GM19397 (cell line): ENCODE measurements at regions not wholly inside any gene's neighbourhood (a gene's known extent, or its start where the extent isn't known, plus 50 kb on each side); places are given as distances from the start of the nearest gene placed in this dataset.
"Not testable (repeated sequence)": the region's sequence is repeated elsewhere in the genome, so short reads cannot be mapped to it uniquely, and the experiment has no call there.

Experiments
- ATAC-seq: cut with Tn5 transposase; IDR thresholded peaks from one replicate; pipeline ENCODE4 v1.9.1; 2021; ENCODE audit warnings: mild to moderate bottlenecking, moderate library complexity; ENCODE audit not compliant: unreplicated experiment

- ATAC-seq, result no peak
Observed at GRCh38 chr12:89161557-89161956, 190.7 kb downstream of the DUSP6 start.

- no peak for ATAC-seq
Observed at GRCh38 chr12:89160716-89161123, 191.6 kb downstream of the DUSP6 start.

GRCh38 chr12:89157413-89157812 lies 194.9 kb downstream of the DUSP6 start:
- ATAC-seq, result no peak

GRCh38 chr12:89156862-89157262 lies 195.4 kb downstream of the DUSP6 start:
- ATAC-seq, result no peak

GRCh38 chr12:89156340-89156739 lies 196.0 kb downstream of the DUSP6 start:
- ATAC-seq, result no peak

- ATAC-seq, result no peak
Observed at GRCh38 chr12:89155826-89156225, 196.5 kb downstream of the DUSP6 start.

- no peak for ATAC-seq
Observed at GRCh38 chr12:89154743-89155499, 197.4 kb downstream of the DUSP6 start.

GRCh38 chr12:89153341-89153740 lies 199.0 kb downstream of the DUSP6 start:
- ATAC-seq, result no peak

GRCh38 chr12:89151536-89151935 lies 200.8 kb downstream of the DUSP6 start:
- ATAC-seq, result no peak

GRCh38 chr12:89150789-89151188 lies 201.5 kb downstream of the DUSP6 start:
- ATAC-seq, result not testable (repeated sequence)

- no peak for ATAC-seq
Observed at GRCh38 chr12:89140602-89141238, 211.6 kb downstream of the DUSP6 start.

GRCh38 chr12:89140141-89140540 lies 212.2 kb downstream of the DUSP6 start:
- ATAC-seq, result no peak

GRCh38 chr12:89139390-89139789 lies 212.9 kb downstream of the DUSP6 start:
- no peak for ATAC-seq

GRCh38 chr12:89138048-89138852 lies 214.1 kb downstream of the DUSP6 start:
- no peak for ATAC-seq

- ATAC-seq, result no peak
Observed at GRCh38 chr12:89135976-89136634, 216.2 kb downstream of the DUSP6 start.

- ATAC-seq, result no peak
Observed at GRCh38 chr12:89134213-89134770, 218.0 kb downstream of the DUSP6 start.

- ATAC-seq, result no peak
Observed at GRCh38 chr12:89129167-89129870, 223.0 kb downstream of the DUSP6 start.

GRCh38 chr12:89126712-89127111 lies 225.6 kb downstream of the DUSP6 start:
- no peak for ATAC-seq

GRCh38 chr12:89122852-89123251 lies 229.4 kb downstream of the DUSP6 start:
- ATAC-seq, result no peak

- no peak for ATAC-seq
Observed at GRCh38 chr12:89117448-89118034, 234.8 kb downstream of the DUSP6 start.
